Heart left ventricle (tissue), 16 donors: ENCODE measurements at regions not wholly inside any gene's neighbourhood (a gene's known extent, or its start where the extent isn't known, plus 50 kb on each side); places are given as distances from the start of the nearest gene placed in this dataset.

ENCODE experiments used
- ATAC-seq, 4 donors: fragments of 200-7000 bp; cut with Tn5 transposase; one replicate each; pipeline ENCODE4 v1.9.1; 2020 to 2022; ENCODE audit warnings: moderate library complexity in 4 of 4, mild to moderate bottlenecking in 3 of 4, moderate number of reproducible peaks in 1 of 4
- DNase-seq, 5 donors: peaks; one replicate each; pipeline ENCODE4 v3.0.0-alpha.2; 2020
- H3K27ac ChIP-seq, 12 donors: fragments of 200-600 bp; sonication (generic) in 4 of 12; one replicate each; pipeline versions ENCODE4 v1.5.0 to v1.8.0; 2016 to 2022; ENCODE audit warnings: mild to moderate bottlenecking in 2 of 12
- H3K27me3 ChIP-seq, 9 donors: fragments of 200-600 bp; sonication (generic) in 2 of 9; one replicate each; pipeline versions ENCODE4 v1.5.1 to v1.8.0; 2016 to 2022; ENCODE audit warnings: mild to moderate bottlenecking in 3 of 9
- H3K36me3 ChIP-seq, 9 donors: fragments of 200-600 bp; sonication (generic) in 2 of 9; one replicate each; pipeline versions ENCODE4 v1.5.0 to v1.8.0; 2018 to 2022; ENCODE audit warnings: mild to moderate bottlenecking in 2 of 9
- H3K4me1 ChIP-seq, 12 donors: fragments of 200-600 bp; sonication (generic) in 4 of 12; one replicate each; pipeline versions ENCODE4 v1.5.0 to v1.8.0; 2016 to 2022; ENCODE audit warnings: mild to moderate bottlenecking in 3 of 12
- H3K4me3 ChIP-seq, 12 donors: fragments of 200-600 bp; sonication (generic) in 4 of 12; one replicate each; pipeline versions ENCODE4 v1.5.0 to v1.8.0; 2017 to 2022; ENCODE audit warnings: mild to moderate bottlenecking in 9 of 12, moderate library complexity in 4 of 12
- H3K9me3 ChIP-seq, 12 donors: fragments of 200-600 bp; sonication (generic) in 4 of 12; one replicate each; pipeline versions ENCODE4 v1.5.0 to v1.8.0; 2016 to 2022; ENCODE audit warnings: mild to moderate bottlenecking in 1 of 12
- CTCF ChIP-seq, 12 donors: fragments of 200-600 bp; sonication (generic) in 4 of 12; IDR thresholded peaks; one replicate each; pipeline versions ENCODE4 v1.5.0 to v1.8.0; 2018 to 2022; ENCODE audit warnings: antibody characterized with exemption in 12 of 12, mild to moderate bottlenecking in 5 of 12
- POLR2A ChIP-seq, 2 donors: fragments of 450-650 bp; IDR thresholded peaks; one replicate each; pipeline ENCODE4 v1.6.1; 2017; ENCODE audit warnings: antibody characterized with exemption in 2 of 2, mild to moderate bottlenecking in 2 of 2, moderate library complexity in 2 of 2
- WGBS, 4 donors: extraction: QIAGEN DNeasy Blood & Tissue Kit in 2 of 4; methylation state at CpG; one replicate each; pipeline versions ENCODE4 v1.1.5 to v1.1.7; 2013 to 2018; 5-methylcytosine and 5-hydroxymethylcytosine counted together
- intact Hi-C, 10 donors: fragments of 100-400 bp; cut with DNase I; formaldehyde crosslinking; loops; one replicate each; pipeline versions ENCODE4 v1.11.1 to v1.14.2; 2022
- donor health status: ischemic (EF 13 %, LVEDD 7.1; RV severe dilation, severe dysfunction).
- donor health status: healthy with polysubstance abuse.
- donor health status: DM: no; HTN: yes; CAD: no.
- donor health status: DM: no; HTN: no; CAD: no.
- donor health status: ischemic (EF 25% LVEDD 6.9; RV normal size, moderate dysfunction).
- donor health status: ischemic (EF 25% LVEDD 5.7; RV mildly dilated, moderate dysfunction).
- donor health status: healthy.
- donor health status: DM: yes; HTN: yes; CAD: no.
- donor health status: ischemic (EF 35%, LVEDD 5.7; RV mildly dilated, moderate dysfunction).
- donor health status: nonischemic (EF 11% LVEDD 7.7; RV severe dilation, severe dysfunction).
- donor health status: DM: yes; HTN: yes; CAD: no.
- donor health status: PGD.
- donor health status: ischemic (EF 29% LVEDD 5.4; RV normal size, mild dysfunction).
- donor health status: nonischemic (EF 23%, LVEDD 6.1; RV moderate dilation, normal function).

GRCh38 chr15:39192351-39192750 is 388.5 kb upstream of the THBS1 start:
- Histone ChIP-seq H3K27ac (no peak overlapping the region), H3K36me3 (no peaks in the 10 kb centered on the region), H3K9me3 (no peaks in the 10 kb centered on the region), H3K4me1 (peaks cover 0 to 7% (median 0%) of the 10 kb centered on the region in 12 donors), H3K27me3 (no peaks in the 10 kb centered on the region), H3K4me3 (no peak overlapping the region)
- intact Hi-C loops = loop anchor here in 1 of 10 donors (2.0 kb wide), 1 partner anchor 22 kb away; no protein-coding TSS in a partner anchor
- DNase-seq = no peak
- ATAC-seq = no peak
- TF ChIP-seq CTCF (IDR thresholded peaks at IDR 0.05) (no peak), POLR2A (IDR thresholded peaks at IDR 0.05) (no peak)
- 68 to 90% (median 79%) methylated on average over 3 of the region's 3 CpGs for WGBS, 4 donors

GRCh38 chr15:39192979-39193560 is 387.8 kb upstream of the THBS1 start:
- no peak overlapping the region for H3K27ac ChIP-seq
- DNase-seq (no peak), ATAC-seq (no peak)
- WGBS, 4 donors = 90 to 95% (median 90%) methylated on average over 3 of the region's 3 CpGs
- H3K4me3 ChIP-seq = no peak overlapping the region
- H3K4me1 ChIP-seq = peaks cover 0 to 7% (median 0%) of the 10 kb centered on the region in 12 donors
- intact Hi-C loops = loop anchor here in 1 of 10 donors (2.0 kb wide), 1 partner anchor 22 kb away; no protein-coding TSS in a partner anchor
- no peaks in the 10 kb centered on the region for H3K27me3 ChIP-seq
- H3K9me3 ChIP-seq = no peaks in the 10 kb centered on the region
- TF ChIP-seq POLR2A (IDR thresholded peaks at IDR 0.05) (no peak), CTCF (IDR thresholded peaks at IDR 0.05) (no peak)
- no peaks in the 10 kb centered on the region for H3K36me3 ChIP-seq

GRCh38 chr15:39193611-39194010 is 387.3 kb upstream of the THBS1 start:
- Histone ChIP-seq H3K9me3 (no peaks in the 10 kb centered on the region), H3K36me3 (no peaks in the 10 kb centered on the region), H3K4me3 (no peak overlapping the region), H3K4me1 (peaks cover 0 to 8% (median 0%) of the 10 kb centered on the region in 12 donors), H3K27ac (no peak overlapping the region), H3K27me3 (no peaks in the 10 kb centered on the region)
- WGBS, 4 donors = 87 to 91% (median 90%) methylated on average over 2 of the region's 2 CpGs
- TF ChIP-seq CTCF (IDR thresholded peaks at IDR 0.05) (no peak), POLR2A (IDR thresholded peaks at IDR 0.05) (no peak)
- no peak for ATAC-seq
- no peak for DNase-seq
- intact Hi-C loops = loop anchor here in 1 of 10 donors (2.0 kb wide), 1 partner anchor 23 kb away; no protein-coding TSS in a partner anchor

- WGBS, 4 donors = 69 to 84% (median 81%) methylated on average over 2 of the region's 2 CpGs
- H3K9me3 ChIP-seq = no peaks in the 10 kb centered on the region
- no peak overlapping the region for H3K4me3 ChIP-seq
- no peak for DNase-seq
- peaks cover 0 to 15% (median 0%) of the 10 kb centered on the region in 12 donors for H3K4me1 ChIP-seq
- no peak overlapping the region for H3K27ac ChIP-seq
- TF ChIP-seq POLR2A (IDR thresholded peaks at IDR 0.05) (no peak), CTCF (IDR thresholded peaks at IDR 0.05) (no peak)
- H3K36me3 ChIP-seq = no peaks in the 10 kb centered on the region
- no peaks in the 10 kb centered on the region for H3K27me3 ChIP-seq
- intact Hi-C loops = no loop called here
- ATAC-seq = no peak
Observed at GRCh38 chr15:39194106-39194830, 386.6 kb upstream of the THBS1 start.
